ENCODE measurements at regions not wholly inside any gene's neighbourhood (a gene's known extent, or its start where the extent isn't known, plus 50 kb on each side); places are given as distances from the start of the nearest gene placed in this dataset.

DNA sequence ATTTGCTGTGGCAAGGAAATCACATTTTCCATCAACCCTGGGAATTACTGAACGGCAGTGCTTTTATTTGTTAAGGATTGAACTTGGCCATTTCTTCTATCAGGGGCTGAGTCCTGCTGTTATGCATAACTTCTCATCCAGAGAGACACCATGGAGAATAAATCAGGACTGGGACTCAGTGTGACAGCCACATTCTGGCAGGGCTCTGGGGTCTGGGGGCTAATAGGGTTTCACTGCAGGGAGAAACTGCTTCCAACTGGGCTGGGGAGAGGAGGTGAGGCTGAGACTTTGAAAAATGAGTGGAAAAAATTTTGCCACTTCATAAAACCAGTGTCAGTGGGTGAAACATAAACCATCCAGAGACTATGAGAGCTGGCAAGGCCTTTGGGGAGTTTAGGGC is 95.7 kb upstream of the ALDH1B1 start:
- TF ChIP-seq CTCF (IDR thresholded peaks at IDR 0.05; ENCODE audit: low read depth, low read length, poor library complexity, severe bottlenecking) = no peak
- TF ChIP-seq EZH2phosphoT487 (IDR thresholded peaks at IDR 0.05; ENCODE audit: borderline replicate concordance, low read length) = no peak
